Gastrocnemius medialis (tissue), 4 donors: ENCODE measurements at regions not wholly inside any gene's neighbourhood (a gene's known extent, or its start where the extent isn't known, plus 50 kb on each side); places are given as distances from the start of the nearest gene placed in this dataset.

ENCODE experiments used
- ATAC-seq, 2 donors: fragments of 150-250 bp; one replicate each; pipeline ENCODE4 v1.9.1; 2016
- DNase-seq, 2 donors: peaks; one replicate each; pipeline ENCODE4 v3.0.0-alpha.2; 2019
- H3K27ac ChIP-seq, 4 donors: fragments of 200-600 bp; sonication (generic); 1 replicate in 1 of 4; 2 replicates in 3 of 4; pipeline ENCODE4 v1.5.1; 2016 to 2018; ENCODE audit warnings: mild to moderate bottlenecking in 2 of 4, moderate library complexity in 1 of 4
- H3K27me3 ChIP-seq, 3 donors: fragments of 200-600 bp; sonication (generic) in 2 of 3; 1 replicate in 1 of 3; 2 replicates in 2 of 3; pipeline versions ENCODE4 v1.5.1 to v1.6.0; 2016 to 2019; ENCODE audit warnings: mild to moderate bottlenecking in 1 of 3, moderate library complexity in 1 of 3
- H3K36me3 ChIP-seq, 2 donors: fragments of 200-600 bp; sonication (generic) in 1 of 2; one replicate each; pipeline ENCODE4 v1.5.1; 2017 to 2018
- H3K4me1 ChIP-seq, 2 donors: fragments of 200-600 bp; sonication (generic) in 1 of 2; one replicate each; pipeline ENCODE4 v1.5.1; 2016 to 2017; ENCODE audit warnings: mild to moderate bottlenecking in 2 of 2
- H3K4me3 ChIP-seq, 4 donors: fragments of 200-600 bp; sonication (generic) in 3 of 4; 1 replicate in 1 of 4; 2 replicates in 3 of 4; pipeline ENCODE4 v1.5.1; 2016 to 2019; ENCODE audit warnings: mild to moderate bottlenecking in 2 of 4
- H3K9me3 ChIP-seq, 3 donors: fragments of 200-600 bp; sonication (generic) in 2 of 3; 1 replicate in 1 of 3; 2 replicates in 2 of 3; pipeline ENCODE4 v1.5.1; 2016 to 2019
- POLR2A ChIP-seq, 2 donors: fragments of 450-650 bp; IDR thresholded peaks; one replicate each; pipeline ENCODE4 v1.6.1; 2017; ENCODE audit warnings: antibody characterized with exemption in 2 of 2, mild to moderate bottlenecking in 2 of 2, moderate library complexity in 2 of 2
- in situ Hi-C, 4 donors: fragments of 200-750 bp; cut with MboI; loops; one replicate each; pipeline versions ENCODE4 v1.15.0 to v1.8.0; 2017; ENCODE audit warnings: low sequenced_read_pairs in 4 of 4
- intact Hi-C: fragments of 100-400 bp; cut with DNase I; formaldehyde crosslinking; loops from one replicate; pipeline ENCODE4 v1.15.1; 2023; ENCODE audit warnings: low total_unique reads
- TF ChIP-seq, protein P1 (sequence below), 5 experiments: fragments of 450-650 bp in 3 of 5; fragments of 200-600 bp in 2 of 5; sonication (generic) in 2 of 5; IDR thresholded peaks in 4 of 5; conservative IDR thresholded peaks in 1 of 5; 1 replicate in 4 of 5; 2 replicates in 1 of 5; pipeline ENCODE4 v1.5.1; 2016 to 2019; ENCODE audit warnings: antibody characterized with exemption in 5 of 5, mild to moderate bottlenecking in 3 of 5, moderate library complexity in 3 of 5

GRCh38 chr16:76213860-76214259, 63.3 kb upstream of the CNTNAP4 start:
- Histone ChIP-seq H3K27me3 (no peaks in the 10 kb centered on the region), H3K4me1 (no peaks in the 10 kb centered on the region), H3K9me3 (peaks cover 0 to 2% (median 0%) of the 10 kb centered on the region in 3 donors), H3K36me3 (no peaks in the 10 kb centered on the region), H3K4me3 (no peak overlapping the region), H3K27ac (no peak overlapping the region)
- intact Hi-C loops (no loop called here), in situ Hi-C loops (no loop called here)
- no peak for ATAC-seq
- TF ChIP-seq, protein P1, sequence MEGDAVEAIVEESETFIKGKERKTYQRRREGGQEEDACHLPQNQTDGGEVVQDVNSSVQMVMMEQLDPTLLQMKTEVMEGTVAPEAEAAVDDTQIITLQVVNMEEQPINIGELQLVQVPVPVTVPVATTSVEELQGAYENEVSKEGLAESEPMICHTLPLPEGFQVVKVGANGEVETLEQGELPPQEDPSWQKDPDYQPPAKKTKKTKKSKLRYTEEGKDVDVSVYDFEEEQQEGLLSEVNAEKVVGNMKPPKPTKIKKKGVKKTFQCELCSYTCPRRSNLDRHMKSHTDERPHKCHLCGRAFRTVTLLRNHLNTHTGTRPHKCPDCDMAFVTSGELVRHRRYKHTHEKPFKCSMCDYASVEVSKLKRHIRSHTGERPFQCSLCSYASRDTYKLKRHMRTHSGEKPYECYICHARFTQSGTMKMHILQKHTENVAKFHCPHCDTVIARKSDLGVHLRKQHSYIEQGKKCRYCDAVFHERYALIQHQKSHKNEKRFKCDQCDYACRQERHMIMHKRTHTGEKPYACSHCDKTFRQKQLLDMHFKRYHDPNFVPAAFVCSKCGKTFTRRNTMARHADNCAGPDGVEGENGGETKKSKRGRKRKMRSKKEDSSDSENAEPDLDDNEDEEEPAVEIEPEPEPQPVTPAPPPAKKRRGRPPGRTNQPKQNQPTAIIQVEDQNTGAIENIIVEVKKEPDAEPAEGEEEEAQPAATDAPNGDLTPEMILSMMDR (IDR thresholded peaks at IDR 0.05 in 4 of 5, conservative IDR thresholded peaks at IDR 0.05 in 1 of 5) = no peak
- TF ChIP-seq POLR2A (IDR thresholded peaks at IDR 0.05) = no peak
- DNase-seq = no peak

GRCh38 chr16:76214856-76215255, 62.3 kb upstream of the CNTNAP4 start:
- DNase-seq (no peak), ATAC-seq (no peak)
- H3K27ac ChIP-seq = no peak overlapping the region
- no peaks in the 10 kb centered on the region for H3K4me1 ChIP-seq
- intact Hi-C loops (no loop called here), in situ Hi-C loops (no loop called here)
- no peak overlapping the region for H3K4me3 ChIP-seq
- H3K9me3 ChIP-seq = peaks cover 0 to 2% (median 0%) of the 10 kb centered on the region in 3 donors
- no peaks in the 10 kb centered on the region for H3K27me3 ChIP-seq
- H3K36me3 ChIP-seq = no peaks in the 10 kb centered on the region
- TF ChIP-seq POLR2A (IDR thresholded peaks at IDR 0.05) = no peak
- TF ChIP-seq, protein P1 (IDR thresholded peaks at IDR 0.05 in 4 of 5, conservative IDR thresholded peaks at IDR 0.05 in 1 of 5) = no peak

DNA sequence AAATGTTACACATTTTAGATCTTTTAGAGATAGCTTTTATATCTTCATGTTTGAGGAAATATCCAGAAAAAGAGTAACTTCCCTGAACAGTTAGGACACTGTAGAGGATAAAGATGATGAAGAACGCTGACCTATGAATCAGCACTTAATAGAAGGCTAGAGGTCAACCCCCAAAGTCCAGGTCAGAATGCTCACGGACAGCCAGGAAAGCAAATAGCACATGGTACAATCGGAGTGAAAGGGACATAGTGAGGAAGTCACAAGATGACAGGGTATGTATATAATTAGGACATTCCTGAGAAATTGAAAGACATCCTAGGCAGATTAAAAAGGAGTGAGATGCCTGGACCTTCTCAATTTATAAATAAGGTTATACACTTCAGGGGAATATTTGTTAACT, 55.1 kb upstream of the CNTNAP4 start:
- TF ChIP-seq, protein P1 (IDR thresholded peaks at IDR 0.05 in 4 of 5, conservative IDR thresholded peaks at IDR 0.05 in 1 of 5) = no peak
- TF ChIP-seq POLR2A (IDR thresholded peaks at IDR 0.05) = no peak
- in situ Hi-C loops (no loop called here), intact Hi-C loops (no loop called here)
- no peak for ATAC-seq
- no peaks in the 10 kb centered on the region for H3K4me1 ChIP-seq
- H3K27me3 ChIP-seq = no peaks in the 10 kb centered on the region
- no peak overlapping the region for H3K4me3 ChIP-seq
- no peaks in the 10 kb centered on the region for H3K36me3 ChIP-seq
- DNase-seq = no peak
- H3K9me3 ChIP-seq = no peaks in the 10 kb centered on the region
- no peak overlapping the region for H3K27ac ChIP-seq

- ATAC-seq (no peak), DNase-seq (no peak)
- no peak overlapping the region for H3K4me3 ChIP-seq
- in situ Hi-C loops (no loop called here), intact Hi-C loops (no loop called here)
- TF ChIP-seq, protein P1 (IDR thresholded peaks at IDR 0.05 in 4 of 5, conservative IDR thresholded peaks at IDR 0.05 in 1 of 5) = no peak
- no peak for TF ChIP-seq POLR2A (IDR thresholded peaks at IDR 0.05)
- H3K4me1 ChIP-seq = no peaks in the 10 kb centered on the region
- no peaks in the 10 kb centered on the region for H3K36me3 ChIP-seq
- no peaks in the 10 kb centered on the region for H3K9me3 ChIP-seq
- H3K27me3 ChIP-seq = no peaks in the 10 kb centered on the region
- H3K27ac ChIP-seq = no peak overlapping the region
Observed at GRCh38 chr16:76222853-76223252, 54.3 kb upstream of the CNTNAP4 start.

- intact Hi-C loops = no loop called here
- Histone ChIP-seq H3K36me3 (no peaks in the 10 kb centered on the region), H3K27ac (no peak overlapping the region), H3K4me1 (no peaks in the 10 kb centered on the region), H3K9me3 (no peaks in the 10 kb centered on the region), H3K4me3 (no peak overlapping the region), H3K27me3 (no peaks in the 10 kb centered on the region)
- ATAC-seq (no peak), DNase-seq (no peak)
- TF ChIP-seq, protein P1 (IDR thresholded peaks at IDR 0.05 in 4 of 5, conservative IDR thresholded peaks at IDR 0.05 in 1 of 5) = no peak
- TF ChIP-seq POLR2A (IDR thresholded peaks at IDR 0.05) = no peak
- in situ Hi-C loops = no loop called here
Observed at GRCh38 chr16:76226011-76226410, 51.2 kb upstream of the CNTNAP4 start.
